ENCODE measurements at regions not wholly inside any gene's neighbourhood (a gene's known extent, or its start where the extent isn't known, plus 50 kb on each side); places are given as distances from the start of the nearest gene placed in this dataset.

- TF ChIP-seq POLR2AphosphoS5 (IDR thresholded peaks at IDR 0.05) (no peak), CTCF (IDR thresholded peaks at IDR 0.05) (no peak), EP300 (IDR thresholded peaks at IDR 0.05; ENCODE audit: low read depth) (no peak)
Observed at GRCh38 chr10:46220872-46221538, 65.8 kb upstream of the ANTXRL start.
